ENCODE measurements at regions not wholly inside any gene's neighbourhood (a gene's known extent, or its start where the extent isn't known, plus 50 kb on each side); places are given as distances from the start of the nearest gene placed in this dataset.

- DNase-seq (ENCODE audit: low read depth), result no peak
These were observed 157.6 kb upstream of the PLXNA4 start for GRCh38 chr7:132733860-132734259.

- DNase-seq (ENCODE audit: low read depth), result no peak
These were observed 156.1 kb upstream of the PLXNA4 start for GRCh38 chr7:132732321-132732865.

- no peak for DNase-seq (ENCODE audit: low read depth)
These were observed 153.8 kb upstream of the PLXNA4 start for GRCh38 chr7:132730105-132730504.

- no peak for DNase-seq (ENCODE audit: low read depth)
These were observed 147.3 kb upstream of the PLXNA4 start for GRCh38 chr7:132723506-132724081.

- DNase-seq (ENCODE audit: low read depth), result no peak
These were observed 144.6 kb upstream of the PLXNA4 start for GRCh38 chr7:132720835-132721234.

GRCh38 chr7:132713893-132714292, 137.6 kb upstream of the PLXNA4 start:
- DNase-seq (ENCODE audit: low read depth), result no peak

DNA sequence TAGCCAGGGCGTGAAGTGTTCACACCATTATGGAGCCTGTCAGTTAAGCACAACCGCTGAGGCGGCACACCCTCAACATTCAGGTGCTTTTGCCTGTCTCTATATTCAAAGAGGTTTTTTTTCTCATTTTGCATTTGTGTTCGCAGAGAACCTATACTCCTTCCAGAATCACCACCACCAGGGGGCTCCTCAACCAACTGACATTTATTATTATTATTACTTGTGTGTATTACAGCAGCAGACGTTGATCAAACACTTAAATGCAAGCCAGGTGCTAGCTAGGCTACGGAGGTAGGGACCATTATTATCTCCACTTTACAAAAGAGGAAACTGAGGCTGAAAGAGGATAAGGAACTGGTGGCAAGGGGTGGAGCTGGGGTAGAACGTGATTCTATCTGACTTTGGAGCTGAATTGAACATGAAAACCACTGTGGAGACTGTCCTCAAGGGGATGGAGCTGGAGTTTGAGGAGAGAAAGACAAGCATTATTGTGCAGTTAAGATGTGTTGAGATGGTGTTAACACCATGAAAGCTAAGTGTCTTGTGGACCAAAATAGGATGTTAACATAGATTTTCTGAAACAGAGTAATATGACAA, 133.8 kb upstream of the PLXNA4 start:
- peak; percentile 23 for DNase-seq (ENCODE audit: low read depth)

DNA sequence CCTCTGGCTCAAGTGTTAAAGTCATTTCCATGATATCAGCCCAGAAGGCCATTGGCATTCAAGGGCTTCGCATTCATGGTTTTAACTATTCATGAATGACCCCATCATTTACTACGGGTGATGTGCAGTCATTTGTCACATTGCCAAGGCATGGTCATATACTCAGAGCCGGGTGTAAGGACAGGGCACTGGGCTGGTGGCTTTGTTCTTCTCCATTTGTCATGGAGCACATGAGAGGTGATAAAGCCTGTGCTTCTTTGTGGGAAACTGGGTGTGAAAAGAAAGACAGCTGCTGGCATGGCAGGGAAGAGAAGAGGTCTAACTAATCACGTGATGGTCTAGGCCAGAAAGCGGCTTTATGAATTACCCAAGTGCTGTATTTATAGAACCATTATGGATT, 132.2 kb upstream of the PLXNA4 start:
- no peak for DNase-seq (ENCODE audit: low read depth)

- no peak for DNase-seq (ENCODE audit: low read depth)
These were observed 128.9 kb upstream of the PLXNA4 start for GRCh38 chr7:132705146-132705545.

DNA sequence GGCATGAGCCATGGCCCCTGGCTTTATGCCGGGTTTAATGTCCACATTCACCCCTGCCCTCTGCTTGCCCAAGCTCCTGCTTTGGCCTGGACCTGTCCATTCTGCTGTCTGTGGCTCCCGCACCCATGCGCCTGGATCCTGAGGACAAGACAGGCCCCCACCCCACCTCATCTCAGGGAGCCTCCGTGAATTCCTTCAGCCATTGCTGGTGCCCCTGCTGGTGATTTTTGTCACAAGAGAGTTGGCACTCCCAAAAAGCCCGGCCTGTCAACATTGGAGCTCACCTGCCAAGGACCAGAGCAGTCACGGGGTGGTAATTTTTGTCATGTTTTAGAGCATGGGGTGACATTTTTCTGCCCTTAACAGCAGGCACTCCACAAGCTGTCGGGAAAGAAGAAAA, 127.5 kb upstream of the PLXNA4 start:
- DNase-seq (ENCODE audit: low read depth), result no peak

DNA sequence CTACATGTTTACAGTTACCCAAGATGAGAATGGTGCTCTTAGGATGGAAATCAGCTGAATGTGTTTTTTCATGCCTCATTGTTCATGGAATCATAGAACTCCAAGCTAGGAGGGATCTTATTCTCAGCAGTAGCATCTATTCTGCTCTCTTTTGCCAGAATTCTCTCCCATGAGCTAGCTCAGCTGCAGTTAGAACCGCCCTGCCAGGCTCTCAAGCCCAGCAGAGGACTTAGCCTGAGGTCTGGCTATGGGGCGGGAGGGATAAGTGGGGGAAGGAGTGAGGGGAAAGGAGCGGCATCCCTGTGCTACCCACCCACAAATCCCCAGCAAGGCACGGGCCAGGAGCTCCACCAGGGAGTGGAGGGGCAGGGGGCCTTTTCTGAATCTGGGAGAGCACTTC, 120.7 kb upstream of the PLXNA4 start:
- DNase-seq (ENCODE audit: low read depth), result no peak

DNA sequence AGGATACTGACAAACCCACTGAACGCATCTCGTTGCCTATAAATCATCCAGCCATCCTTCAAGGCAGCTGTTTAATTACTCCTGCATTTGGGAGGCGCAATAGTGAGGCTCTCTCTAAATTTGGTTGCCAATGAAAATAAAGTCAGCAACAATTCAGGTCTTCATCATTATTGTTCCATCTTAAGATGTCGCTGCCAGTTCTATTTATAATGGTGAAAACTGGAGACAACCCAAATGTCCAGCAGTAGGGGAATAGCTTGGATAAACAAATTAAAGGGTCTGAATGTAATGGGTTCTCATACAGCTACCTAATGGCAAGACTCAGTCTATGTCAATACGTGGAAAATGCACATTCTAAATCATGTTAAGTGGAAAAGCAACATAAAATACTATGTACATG, 120.1 kb upstream of the PLXNA4 start:
- DNase-seq (ENCODE audit: low read depth), result no peak

DNA sequence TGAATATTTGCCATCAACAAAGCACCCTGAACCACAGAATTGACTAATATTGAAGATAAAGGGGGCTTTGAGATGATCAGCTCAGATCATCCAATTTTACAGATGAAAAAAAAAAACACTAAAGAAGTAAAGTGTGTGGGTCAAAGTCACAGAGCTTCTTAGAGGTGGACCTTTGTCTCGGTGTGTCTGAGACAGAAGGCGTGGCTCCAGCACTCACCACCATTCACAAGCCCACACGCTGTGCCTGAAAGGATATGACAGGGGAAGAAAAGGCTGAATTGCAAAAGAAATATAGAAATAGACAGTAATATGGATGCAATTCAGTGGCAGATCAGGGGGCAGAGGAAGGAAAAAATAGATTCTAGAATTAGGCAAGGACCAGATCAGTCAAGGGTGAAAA, 114.9 kb upstream of the PLXNA4 start:
- no peak for DNase-seq (ENCODE audit: low read depth)

DNA sequence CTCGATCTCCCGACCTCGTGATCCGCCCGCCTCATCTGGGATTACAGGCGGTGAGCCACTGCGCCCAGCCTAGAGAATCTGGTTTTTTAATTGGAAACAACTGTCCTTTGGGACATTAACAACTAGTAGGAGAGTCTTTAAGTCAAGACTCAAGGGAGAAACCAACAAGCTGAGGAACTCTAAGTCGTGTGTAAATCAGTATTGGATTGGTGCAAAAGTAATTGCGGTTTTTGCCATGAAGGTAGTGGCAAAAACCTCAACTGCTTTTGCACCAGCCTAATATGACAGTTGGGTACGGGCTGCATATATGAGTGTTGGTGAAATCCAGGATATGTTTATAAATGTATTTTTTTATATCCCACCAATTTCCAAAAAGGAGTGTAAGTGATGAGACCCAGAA, 113.9 kb upstream of the PLXNA4 start:
- DNase-seq (ENCODE audit: low read depth), result no peak

GRCh38 chr7:132687981-132688383, 111.7 kb upstream of the PLXNA4 start:
- DNase-seq (ENCODE audit: low read depth), result no peak

GRCh38 chr7:132687016-132687415, 110.7 kb upstream of the PLXNA4 start:
- no peak for DNase-seq (ENCODE audit: low read depth)

DNA sequence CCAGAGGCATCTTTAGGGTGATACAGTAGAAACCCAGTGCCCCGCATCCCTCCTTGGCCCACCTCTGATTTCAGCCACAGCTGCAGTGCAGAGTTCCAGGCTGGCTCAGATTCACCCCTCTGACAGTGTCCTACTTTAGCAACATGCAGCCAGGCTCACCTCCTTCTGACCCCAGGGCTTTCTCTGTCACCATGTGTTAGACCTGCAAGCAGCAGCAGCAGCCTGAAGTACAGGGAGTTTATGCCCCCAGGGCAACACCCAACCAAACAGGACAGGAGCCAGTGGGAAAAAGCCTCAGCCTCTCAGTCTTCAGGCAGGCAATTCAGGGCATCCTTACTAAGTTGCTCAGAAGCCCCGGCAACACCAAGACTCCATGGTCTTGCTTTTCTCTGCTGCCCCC, 109.0 kb upstream of the PLXNA4 start:
- no peak for DNase-seq (ENCODE audit: low read depth)

GRCh38 chr7:132683896-132684690, 107.8 kb upstream of the PLXNA4 start:
- no peak for DNase-seq (ENCODE audit: low read depth)

- DNase-seq (ENCODE audit: low read depth), result no peak
These were observed 105.7 kb upstream of the PLXNA4 start for GRCh38 chr7:132681951-132682350.

GRCh38 chr7:132680590-132680989, 104.3 kb upstream of the PLXNA4 start:
- no peak for DNase-seq (ENCODE audit: low read depth)

GRCh38 chr7:132678656-132679055, 102.4 kb upstream of the PLXNA4 start:
- no peak for DNase-seq (ENCODE audit: low read depth)

DNA sequence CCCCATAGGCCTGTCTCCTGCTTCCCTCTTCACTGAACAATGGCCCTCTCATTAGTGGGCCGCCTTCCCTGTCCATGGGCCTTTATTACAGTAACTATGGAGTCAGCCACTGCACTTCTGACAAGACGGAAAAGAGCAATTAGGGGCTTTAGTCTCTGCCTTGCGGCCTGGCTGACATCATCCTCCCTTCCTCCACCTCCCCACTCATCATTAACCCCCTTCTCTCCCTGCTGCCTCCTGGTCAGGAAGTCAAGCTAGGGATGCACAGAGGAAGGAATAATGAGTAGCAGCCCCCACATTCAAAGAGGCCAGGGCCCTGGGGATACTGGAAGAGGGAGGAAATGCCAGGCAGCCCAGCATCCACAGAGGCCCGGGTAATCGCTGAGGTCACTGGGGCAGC, 101.6 kb upstream of the PLXNA4 start:
- no peak for DNase-seq (ENCODE audit: low read depth)

All from fibroblast of the conjunctiva (primary cell).